Psoas muscle (tissue), 7 donors: ENCODE measurements at regions not wholly inside any gene's neighbourhood (a gene's known extent, or its start where the extent isn't known, plus 50 kb on each side); places are given as distances from the start of the nearest gene placed in this dataset.

Experiments used
- ATAC-seq, 4 donors: fragments of 200-7000 bp; cut with Tn5 transposase; one replicate each; pipeline ENCODE4 v1.9.1; 2020; ENCODE audit warnings: moderate library complexity in 3 of 4, mild to moderate bottlenecking in 2 of 4
- DNase-seq, 2 donors: peaks; one replicate each; pipeline ENCODE4 v3.0.0-alpha.2; 2020
- H3K27ac ChIP-seq: fragments of 200-600 bp; one replicate; pipeline ENCODE4 v1.8.0; 2022
- H3K27me3 ChIP-seq, 3 donors: fragments of 200-600 bp in 1 of 3; one replicate each; pipeline versions ENCODE4 v1.6.1 to v1.8.0; 2013 to 2022; ENCODE audit warnings: low read length in 2 of 3, mild to moderate bottlenecking in 2 of 3, moderate library complexity in 1 of 3; ENCODE audit not compliant: insufficient read depth in 3 of 3
- H3K36me3 ChIP-seq, 2 donors: fragments of 200-600 bp in 1 of 2; one replicate each; pipeline versions ENCODE4 v1.6.1 to v1.8.0; 2013 to 2022; ENCODE audit warnings: low read depth in 1 of 2, mild to moderate bottlenecking in 1 of 2, moderate library complexity in 1 of 2; ENCODE audit not compliant: insufficient read depth in 1 of 2
- H3K4me1 ChIP-seq: fragments of 200-600 bp; one replicate; pipeline ENCODE4 v1.8.0; 2022
- H3K4me3 ChIP-seq: fragments of 200-600 bp; one replicate; pipeline ENCODE4 v1.8.0; 2022; ENCODE audit warnings: mild to moderate bottlenecking
- H3K9me3 ChIP-seq: fragments of 200-600 bp; one replicate; pipeline ENCODE4 v1.8.0; 2022
- CTCF ChIP-seq: fragments of 200-600 bp; IDR thresholded peaks from one replicate; pipeline ENCODE4 v1.8.0; 2022; ENCODE audit warnings: antibody characterized with exemption
- WGBS, 3 donors: extraction: QIAGEN DNeasy Blood & Tissue Kit; methylation state at CpG; one replicate each; pipeline versions ENCODE4 v1.1.6 to v1.1.7; 2013; 5-methylcytosine and 5-hydroxymethylcytosine counted together
- intact Hi-C, 2 donors: fragments of 100-400 bp; cut with DNase I; formaldehyde crosslinking; loops; one replicate each; pipeline versions ENCODE4 v1.11.0 to v1.14.2; 2022
- donor health status: healthy with polysubstance abuse.
- donor health status: DM: no; HTN: no; CAD: no; lungs with moderate emphysema.
- donor health status: Bipolar disorder and iron deficiency.
- donor health status: healthy.
- donor health status: DM: yes; HTN: yes; CAD: no.
- donor health status: DM: no; HTN: no; CAD: no.
- donor health status: DM: yes; HTN: yes; CAD: no.

DNA sequence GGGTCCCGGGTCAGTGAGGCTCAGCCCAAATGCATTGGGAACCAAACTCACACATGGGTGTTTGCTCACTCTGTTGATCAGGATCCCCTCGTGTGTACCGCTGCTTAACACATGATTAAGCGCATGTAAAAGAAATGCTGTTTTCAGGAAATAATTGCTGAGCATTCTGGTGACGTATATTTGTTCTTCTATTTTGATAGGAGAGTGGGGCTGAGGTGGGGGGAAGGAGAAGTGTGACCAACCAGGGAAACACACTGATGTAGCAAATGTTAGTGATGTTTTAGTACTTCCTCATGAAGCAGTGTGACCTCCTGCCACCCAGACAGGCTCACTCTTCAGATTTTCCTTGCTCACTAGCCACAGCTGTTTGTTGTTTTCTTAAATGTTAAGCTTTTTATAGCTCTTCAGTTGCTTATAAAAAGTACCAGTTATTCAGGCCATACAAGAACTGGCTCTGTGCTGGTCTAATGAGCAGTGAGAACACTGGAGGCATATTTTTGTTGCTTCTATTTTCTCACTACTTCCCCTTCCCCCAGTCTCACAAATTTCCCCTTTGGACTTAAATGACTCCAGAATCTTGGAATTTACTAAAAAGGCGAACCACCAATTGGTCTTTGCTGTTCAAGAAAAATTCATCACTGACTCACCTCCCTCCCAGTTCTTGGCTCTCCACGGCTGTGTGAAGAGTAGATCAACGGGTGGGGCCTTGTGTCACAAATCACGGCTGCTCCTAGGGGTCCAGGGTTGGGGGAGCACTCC, 79.2 kb upstream of the BACH2 start:
- 65 to 78% (median 68%) methylated on average over 9 of the region's 9 CpGs for WGBS, 3 donors
- Histone ChIP-seq H3K9me3 (no peaks in the 10 kb centered on the region), H3K27me3 (no peaks in the 10 kb centered on the region), H3K27ac (no peak overlapping the region), H3K4me1 (no peaks in the 10 kb centered on the region), H3K36me3 (no peaks in the 10 kb centered on the region), H3K4me3 (no peak overlapping the region)
- ATAC-seq (no peak), DNase-seq (no peak)
- intact Hi-C loops = no loop called here
- TF ChIP-seq CTCF = no peak

DNA sequence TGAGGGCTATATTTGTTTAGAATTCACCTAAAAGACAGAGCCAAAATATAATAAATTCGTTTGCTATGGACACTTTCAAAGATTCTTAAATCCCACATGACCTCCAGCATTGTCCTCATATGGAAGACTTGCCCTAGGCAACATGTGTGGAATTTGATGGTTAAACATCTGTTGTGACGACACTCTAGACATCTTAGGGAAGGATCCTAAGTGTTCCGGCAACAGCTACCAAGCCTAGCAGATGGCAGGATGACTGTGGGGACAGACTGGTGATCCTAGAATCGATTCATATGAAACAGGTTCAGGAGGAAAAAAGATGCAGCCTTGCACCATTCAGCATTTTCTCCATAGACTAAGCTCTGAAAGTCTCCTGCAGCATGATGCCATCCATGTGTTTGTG, 77.6 kb upstream of the BACH2 start:
- Histone ChIP-seq H3K36me3 (no peaks in the 10 kb centered on the region), H3K4me1 (peaks cover 6% of the 10 kb centered on the region), H3K4me3 (no peak overlapping the region), H3K27ac (no peak overlapping the region), H3K9me3 (no peaks in the 10 kb centered on the region), H3K27me3 (no peaks in the 10 kb centered on the region)
- TF ChIP-seq CTCF = no peak
- ATAC-seq (no peak), DNase-seq (no peak)
- intact Hi-C loops = no loop called here
- WGBS, 3 donors = 55 to 73% (median 66%) methylated on average over 4 of the region's 4 CpGs

- DNase-seq (no peak), ATAC-seq (no peak)
- H3K9me3 ChIP-seq = no peaks in the 10 kb centered on the region
- 97 to 98% (median 97%) methylated on average over 2 of the region's 2 CpGs for WGBS, 3 donors
- no peak overlapping the region for H3K4me3 ChIP-seq
- intact Hi-C loops = no loop called here
- H3K4me1 ChIP-seq = peaks cover 16% of the 10 kb centered on the region
- H3K27ac ChIP-seq = no peak overlapping the region
- no peaks in the 10 kb centered on the region for H3K36me3 ChIP-seq
- H3K27me3 ChIP-seq = no peaks in the 10 kb centered on the region
- no peak for TF ChIP-seq CTCF
Measured at GRCh38 chr6:90372885-90373284, 76.2 kb upstream of the BACH2 start.

- WGBS, 3 donors = 80 to 83% (median 83%) methylated on average over 5 of the region's 5 CpGs
- intact Hi-C loops = no loop called here
- no peak for DNase-seq
- ATAC-seq = no peak
- no peak for TF ChIP-seq CTCF
- H3K27me3 ChIP-seq = no peaks in the 10 kb centered on the region
- H3K27ac ChIP-seq = no peak overlapping the region
- H3K9me3 ChIP-seq = no peaks in the 10 kb centered on the region
- peaks cover 16% of the 10 kb centered on the region for H3K4me1 ChIP-seq
- H3K4me3 ChIP-seq = no peak overlapping the region
- no peaks in the 10 kb centered on the region for H3K36me3 ChIP-seq
Measured at GRCh38 chr6:90372450-90372849, 75.8 kb upstream of the BACH2 start.

GRCh38 chr6:90370493-90370959, 73.9 kb upstream of the BACH2 start:
- DNase-seq (no peak), ATAC-seq (no peak)
- Histone ChIP-seq H3K4me1 (peaks cover 16% of the 10 kb centered on the region), H3K4me3 (no peak overlapping the region), H3K27me3 (no peaks in the 10 kb centered on the region), H3K27ac (no peak overlapping the region), H3K9me3 (no peaks in the 10 kb centered on the region), H3K36me3 (no peaks in the 10 kb centered on the region)
- intact Hi-C loops = no loop called here
- WGBS, 3 donors = 62 to 73% (median 71%) methylated on average over 1 of the region's 1 CpG
- no peak for TF ChIP-seq CTCF
